ENCODE measurements at regions not wholly inside any gene's neighbourhood (a gene's known extent, or its start where the extent isn't known, plus 50 kb on each side); places are given as distances from the start of the nearest gene placed in this dataset.
"Not testable (repeated sequence)": the region's sequence is repeated elsewhere in the genome, so short reads cannot be mapped to it uniquely, and the experiment has no call there.

GRCh38 chr4:59630922-59631321 lies 1569.2 kb upstream of the ADGRL3 start:
- no peak for DNase-seq

- no peak for DNase-seq
These were observed 1562.5 kb upstream of the ADGRL3 start for GRCh38 chr4:59637596-59637995.

- no peak for DNase-seq
These were observed 1556.4 kb upstream of the ADGRL3 start for GRCh38 chr4:59643682-59644081.

GRCh38 chr4:59644765-59645164 lies 1555.4 kb upstream of the ADGRL3 start:
- DNase-seq: no peak

- DNase-seq: no peak
These were observed 1554.0 kb upstream of the ADGRL3 start for GRCh38 chr4:59646082-59646481.

GRCh38 chr4:59647011-59647410 lies 1553.1 kb upstream of the ADGRL3 start:
- no peak for DNase-seq

GRCh38 chr4:59647500-59647899 lies 1552.6 kb upstream of the ADGRL3 start:
- no peak for DNase-seq

GRCh38 chr4:59650861-59651260 lies 1549.3 kb upstream of the ADGRL3 start:
- DNase-seq: no peak

GRCh38 chr4:59655996-59656395 lies 1544.1 kb upstream of the ADGRL3 start:
- DNase-seq: peak in 1 of 2 experiments; percentile 11

GRCh38 chr4:59664771-59665170 lies 1535.4 kb upstream of the ADGRL3 start:
- DNase-seq: peak in 1 of 2 experiments; percentile 45

- DNase-seq: no peak
These were observed 1533.5 kb upstream of the ADGRL3 start for GRCh38 chr4:59666645-59667044.

GRCh38 chr4:59671037-59671436 lies 1529.1 kb upstream of the ADGRL3 start:
- no peak for DNase-seq

GRCh38 chr4:59676389-59676788 lies 1523.7 kb upstream of the ADGRL3 start:
- DNase-seq: no peak

GRCh38 chr4:59676992-59677391 lies 1523.1 kb upstream of the ADGRL3 start:
- DNase-seq: not testable (repeated sequence)

- no peak for DNase-seq
These were observed 1514.5 kb upstream of the ADGRL3 start for GRCh38 chr4:59685626-59686025.

- peak in 1 of 2 experiments; percentile 40 for DNase-seq
These were observed 1511.0 kb upstream of the ADGRL3 start for GRCh38 chr4:59689149-59689548.

GRCh38 chr4:59695355-59696053 lies 1504.6 kb upstream of the ADGRL3 start:
- no peak for DNase-seq

GRCh38 chr4:59698041-59698440 lies 1502.1 kb upstream of the ADGRL3 start:
- no peak for DNase-seq

GRCh38 chr4:59700651-59701050 lies 1499.5 kb upstream of the ADGRL3 start:
- DNase-seq: no peak

GRCh38 chr4:59704616-59705015 lies 1495.5 kb upstream of the ADGRL3 start:
- no peak for DNase-seq

- DNase-seq: no peak
These were observed 1487.7 kb upstream of the ADGRL3 start for GRCh38 chr4:59712470-59712869.

GRCh38 chr4:59724286-59724685 lies 1475.8 kb upstream of the ADGRL3 start:
- not testable (repeated sequence) for DNase-seq

- no peak for DNase-seq
These were observed 1472.4 kb upstream of the ADGRL3 start for GRCh38 chr4:59727745-59728144.

GRCh38 chr4:59728496-59728895 lies 1471.6 kb upstream of the ADGRL3 start:
- no peak for DNase-seq

- no peak for DNase-seq
These were observed 1470.8 kb upstream of the ADGRL3 start for GRCh38 chr4:59729321-59729720.

Measured in NCI-H2081 (cell line).